Erythroblast (primary cell): ENCODE measurements at regions not wholly inside any gene's neighbourhood (a gene's known extent, or its start where the extent isn't known, plus 50 kb on each side); places are given as distances from the start of the nearest gene placed in this dataset.

Source experiments
- GATA1 ChIP-seq: IDR thresholded peaks from 2 replicates; pipeline ENCODE4 v1.6.1; 2011; ENCODE audit warnings: low read depth, mild to moderate bottlenecking, control low read depth, low read length, moderate library complexity
- POLR2A ChIP-seq: IDR thresholded peaks from 2 replicates; pipeline ENCODE4 v1.6.1; 2011; ENCODE audit warnings: mild to moderate bottlenecking, low read length

- no peak for TF ChIP-seq POLR2A
- TF ChIP-seq GATA1 = no peak
Measured at GRCh38 chr6:133062077-133062476, 179.1 kb upstream of the EYA4 start.
